HPDE6-E6E7 (cell line): ENCODE measurements at regions not wholly inside any gene's neighbourhood (a gene's known extent, or its start where the extent isn't known, plus 50 kb on each side); places are given as distances from the start of the nearest gene placed in this dataset.
"Not testable (repeated sequence)": the region's sequence is repeated elsewhere in the genome, so short reads cannot be mapped to it uniquely, and the experiment has no call there.

ENCODE experiments used
- DNase-seq: peaks from one replicate; pipeline ENCODE4 v3.0.0; 2011; ENCODE audit warnings: missing footprints; ENCODE audit errors: extremely low spot score

GRCh38 chr4:164204434-164204833 is 549.5 kb upstream of the SMIM31 start:
- peak; percentile 12 for DNase-seq

- DNase-seq, result no peak
Measured at GRCh38 chr4:164207460-164207859, 546.5 kb upstream of the SMIM31 start.

GRCh38 chr4:164210377-164210776 is 543.6 kb upstream of the SMIM31 start:
- no peak for DNase-seq

- peak; percentile 37 for DNase-seq
Measured at GRCh38 chr4:164212134-164212533, 541.8 kb upstream of the SMIM31 start.

GRCh38 chr4:164212714-164213113 is 541.2 kb upstream of the SMIM31 start:
- no peak for DNase-seq

- no peak for DNase-seq
Measured at GRCh38 chr4:164215113-164215741, 538.7 kb upstream of the SMIM31 start.

- no peak for DNase-seq
Measured at GRCh38 chr4:164221631-164222030, 532.3 kb upstream of the SMIM31 start.

GRCh38 chr4:164224871-164225270 is 529.1 kb upstream of the SMIM31 start:
- DNase-seq, result no peak

GRCh38 chr4:164229255-164229654 is 524.7 kb upstream of the SMIM31 start:
- DNase-seq, result no peak

- DNase-seq, result no peak
Measured at GRCh38 chr4:164239433-164239832, 514.5 kb upstream of the SMIM31 start.

GRCh38 chr4:164239976-164240375 is 514.0 kb upstream of the SMIM31 start:
- DNase-seq, result no peak

- no peak for DNase-seq
Measured at GRCh38 chr4:164251257-164251656, 502.7 kb upstream of the SMIM31 start.

GRCh38 chr4:164252286-164252685 is 501.6 kb upstream of the SMIM31 start:
- no peak for DNase-seq

GRCh38 chr4:164261831-164262230 is 492.1 kb upstream of the SMIM31 start:
- DNase-seq, result no peak

GRCh38 chr4:164262508-164262907 is 491.4 kb upstream of the SMIM31 start:
- DNase-seq, result not testable (repeated sequence)

- not testable (repeated sequence) for DNase-seq
Measured at GRCh38 chr4:164277414-164277813, 476.5 kb upstream of the SMIM31 start.

GRCh38 chr4:164287173-164287572 is 466.8 kb upstream of the SMIM31 start:
- no peak for DNase-seq

GRCh38 chr4:164288578-164288977 is 465.4 kb upstream of the SMIM31 start:
- DNase-seq, result no peak

- DNase-seq, result no peak
Measured at GRCh38 chr4:164293203-164293602, 460.7 kb upstream of the SMIM31 start.

GRCh38 chr4:164293743-164294142 is 460.2 kb upstream of the SMIM31 start:
- no peak for DNase-seq

GRCh38 chr4:164301430-164301829 is 452.5 kb upstream of the SMIM31 start:
- DNase-seq, result no peak

- no peak for DNase-seq
Measured at GRCh38 chr4:164304101-164304639, 449.8 kb upstream of the SMIM31 start.

- DNase-seq, result peak; percentile 9
Measured at GRCh38 chr4:164304861-164305260, 449.1 kb upstream of the SMIM31 start.

GRCh38 chr4:164307262-164307661 is 446.7 kb upstream of the SMIM31 start:
- no peak for DNase-seq
